Right atrium auricular region (tissue), 2 donors: ENCODE measurements at regions not wholly inside any gene's neighbourhood (a gene's known extent, or its start where the extent isn't known, plus 50 kb on each side); places are given as distances from the start of the nearest gene placed in this dataset.

ENCODE experiments used
- DNase-seq: peaks from one replicate; pipeline ENCODE4 v3.0.0-alpha.2; 2019; ENCODE audit warnings: low spot score
- H3K27ac ChIP-seq, 2 donors: fragments of 200-600 bp; sonication (generic); 1 replicate in 1 of 2; 2 replicates in 1 of 2; pipeline ENCODE4 v1.5.1; 2016 to 2019
- H3K27me3 ChIP-seq, 2 donors: fragments of 200-600 bp; sonication (generic); one replicate each; pipeline versions ENCODE4 v1.5.1 to v1.6.0; 2017 to 2019
- H3K36me3 ChIP-seq: fragments of 200-600 bp; sonication (generic); one replicate; pipeline ENCODE4 v1.5.1; 2016
- H3K4me1 ChIP-seq, 2 donors: fragments of 200-600 bp; sonication (generic); one replicate each; pipeline versions ENCODE4 v1.5.1 to v1.6.0; 2017 to 2019
- H3K4me3 ChIP-seq, 2 donors: fragments of 200-600 bp; sonication (generic); 1 replicate in 1 of 2; 2 replicates in 1 of 2; pipeline ENCODE4 v1.5.1; 2017 to 2019; ENCODE audit warnings: mild to moderate bottlenecking in 1 of 2, moderate library complexity in 1 of 2
- H3K9me3 ChIP-seq, 2 donors: fragments of 200-600 bp; sonication (generic); one replicate each; pipeline ENCODE4 v1.5.1; 2019
- TF ChIP-seq, protein P1 (sequence below), 2 donors: fragments of 200-600 bp; sonication (generic); IDR thresholded peaks; one replicate each; pipeline ENCODE4 v1.5.1; 2019; ENCODE audit warnings: antibody characterized with exemption in 2 of 2

DNA sequence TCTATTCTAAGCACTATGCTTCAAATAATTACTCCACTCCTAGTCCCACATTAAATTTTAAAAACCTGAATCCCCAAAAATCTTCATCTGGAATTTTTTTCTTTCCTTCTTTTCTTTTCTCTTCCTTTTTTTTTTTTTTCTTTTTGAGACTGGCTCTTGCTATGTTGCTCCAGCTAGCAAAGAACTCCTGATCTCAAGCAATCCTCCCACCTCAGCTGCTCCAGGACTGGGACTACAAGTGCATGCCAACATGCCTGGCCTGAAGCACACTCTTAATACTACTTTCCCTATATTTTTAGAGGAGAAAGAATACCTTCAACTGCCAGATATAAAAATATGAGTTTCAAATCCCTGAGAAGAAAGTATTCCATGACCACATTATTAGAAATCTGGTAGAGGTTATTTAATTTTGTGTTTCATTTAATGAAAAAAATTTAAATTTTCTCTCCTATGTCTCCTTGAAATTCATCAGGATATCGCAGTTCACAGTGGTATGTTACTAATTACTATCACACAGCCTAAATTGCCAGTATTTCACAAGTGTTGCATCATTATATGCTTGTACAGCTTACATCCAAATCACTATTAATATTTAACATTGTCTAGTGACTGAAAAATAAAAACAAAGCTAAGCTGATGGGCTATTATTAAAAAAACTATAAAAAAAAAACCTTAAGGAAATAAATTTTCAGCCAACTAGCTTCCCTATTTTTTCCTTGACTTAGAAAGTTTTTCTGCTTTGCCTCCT is 227.8 kb downstream of the NAF1 start:
- DNase-seq = no peak
- Histone ChIP-seq H3K4me3 (no peak overlapping the region), H3K4me1 (no peaks in the 10 kb centered on the region), H3K27ac (no peak overlapping the region), H3K9me3 (no peaks in the 10 kb centered on the region), H3K27me3 (no peaks in the 10 kb centered on the region), H3K36me3 (no peaks in the 10 kb centered on the region)
- TF ChIP-seq, protein P1, sequence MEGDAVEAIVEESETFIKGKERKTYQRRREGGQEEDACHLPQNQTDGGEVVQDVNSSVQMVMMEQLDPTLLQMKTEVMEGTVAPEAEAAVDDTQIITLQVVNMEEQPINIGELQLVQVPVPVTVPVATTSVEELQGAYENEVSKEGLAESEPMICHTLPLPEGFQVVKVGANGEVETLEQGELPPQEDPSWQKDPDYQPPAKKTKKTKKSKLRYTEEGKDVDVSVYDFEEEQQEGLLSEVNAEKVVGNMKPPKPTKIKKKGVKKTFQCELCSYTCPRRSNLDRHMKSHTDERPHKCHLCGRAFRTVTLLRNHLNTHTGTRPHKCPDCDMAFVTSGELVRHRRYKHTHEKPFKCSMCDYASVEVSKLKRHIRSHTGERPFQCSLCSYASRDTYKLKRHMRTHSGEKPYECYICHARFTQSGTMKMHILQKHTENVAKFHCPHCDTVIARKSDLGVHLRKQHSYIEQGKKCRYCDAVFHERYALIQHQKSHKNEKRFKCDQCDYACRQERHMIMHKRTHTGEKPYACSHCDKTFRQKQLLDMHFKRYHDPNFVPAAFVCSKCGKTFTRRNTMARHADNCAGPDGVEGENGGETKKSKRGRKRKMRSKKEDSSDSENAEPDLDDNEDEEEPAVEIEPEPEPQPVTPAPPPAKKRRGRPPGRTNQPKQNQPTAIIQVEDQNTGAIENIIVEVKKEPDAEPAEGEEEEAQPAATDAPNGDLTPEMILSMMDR (IDR thresholded peaks at IDR 0.05) = no peak

DNA sequence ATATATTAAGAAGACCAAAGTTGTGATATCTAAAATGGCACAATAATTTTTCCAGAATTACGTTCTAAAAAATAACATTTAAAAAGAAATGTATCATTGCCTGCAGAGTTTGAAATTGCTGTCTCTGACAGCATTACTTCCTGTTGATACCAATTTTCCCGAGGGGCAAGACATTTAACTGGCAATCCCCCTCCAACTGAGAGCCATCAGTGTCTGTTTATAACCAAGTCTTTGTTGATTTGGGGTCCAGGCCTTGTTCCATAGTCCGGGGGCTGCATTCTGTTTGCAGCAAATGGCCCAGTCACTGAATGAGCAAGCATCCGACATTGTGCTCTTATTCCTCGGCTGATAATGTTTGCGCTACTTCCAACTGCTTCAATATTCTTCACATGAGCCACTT is 231.5 kb downstream of the NAF1 start:
- TF ChIP-seq, protein P1 (IDR thresholded peaks at IDR 0.05) = no peak
- no peak overlapping the region for H3K4me3 ChIP-seq
- no peaks in the 10 kb centered on the region for H3K36me3 ChIP-seq
- no peak for DNase-seq
- H3K9me3 ChIP-seq = no peaks in the 10 kb centered on the region
- H3K27ac ChIP-seq = no peak overlapping the region
- no peaks in the 10 kb centered on the region for H3K27me3 ChIP-seq
- no peaks in the 10 kb centered on the region for H3K4me1 ChIP-seq

DNA sequence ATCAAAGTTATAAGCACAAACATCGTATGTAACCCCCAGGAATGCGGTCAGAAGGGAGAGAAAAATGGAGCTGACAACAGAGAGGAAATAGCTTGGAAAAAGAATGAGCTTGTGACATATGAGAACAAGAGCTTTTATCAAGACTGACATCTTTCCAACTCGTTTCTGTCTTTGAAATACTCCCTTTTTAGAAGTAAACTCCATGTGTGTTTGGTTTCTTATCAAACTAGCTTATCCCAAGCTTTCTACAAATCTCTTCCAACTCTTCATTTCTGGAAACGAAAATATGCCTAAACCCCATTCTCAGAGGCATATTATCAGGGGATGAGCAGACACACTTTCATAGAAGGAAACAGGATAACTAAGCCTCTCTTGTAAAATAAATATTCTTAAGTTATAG is 235.4 kb downstream of the NAF1 start:
- DNase-seq = no peak
- H3K36me3 ChIP-seq = no peaks in the 10 kb centered on the region
- no peak overlapping the region for H3K27ac ChIP-seq
- H3K27me3 ChIP-seq = no peaks in the 10 kb centered on the region
- no peak overlapping the region for H3K4me3 ChIP-seq
- TF ChIP-seq, protein P1 (IDR thresholded peaks at IDR 0.05) = no peak
- H3K9me3 ChIP-seq = no peaks in the 10 kb centered on the region
- no peaks in the 10 kb centered on the region for H3K4me1 ChIP-seq

DNA sequence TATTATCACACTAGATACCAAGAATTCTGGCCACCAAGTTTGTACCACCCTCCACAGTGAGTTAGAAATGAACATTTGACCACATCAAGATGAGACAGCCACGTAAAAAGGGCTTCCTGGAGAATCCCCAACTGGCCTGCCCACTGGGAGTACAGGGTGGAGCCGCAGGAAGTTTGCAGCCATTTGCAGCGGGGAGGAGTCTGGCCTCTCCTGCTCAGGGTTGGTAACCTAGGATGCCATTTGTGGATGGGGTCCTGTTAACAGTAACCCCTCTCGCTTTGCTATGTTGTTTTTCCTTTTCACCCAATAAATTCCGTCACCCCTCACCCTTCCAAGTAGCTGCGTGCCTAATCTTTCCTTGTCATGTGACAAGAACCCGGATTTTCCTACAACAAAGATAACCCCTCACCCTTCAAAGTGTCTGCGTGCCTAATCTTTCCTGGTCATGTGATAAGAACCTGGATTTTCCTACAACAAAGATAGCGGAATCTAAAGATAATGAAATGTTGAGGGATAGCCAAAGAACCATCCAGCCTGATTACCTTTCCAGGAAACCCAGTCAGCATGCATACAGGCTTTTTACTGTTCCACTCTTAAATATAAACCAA is 245.4 kb downstream of the NAF1 start:
- H3K27me3 ChIP-seq = no peaks in the 10 kb centered on the region
- no peaks in the 10 kb centered on the region for H3K36me3 ChIP-seq
- no peak overlapping the region for H3K27ac ChIP-seq
- H3K9me3 ChIP-seq = peaks cover 0 to 16% of the 10 kb centered on the region in 2 donors
- no peaks in the 10 kb centered on the region for H3K4me1 ChIP-seq
- DNase-seq = no peak
- TF ChIP-seq, protein P1 (IDR thresholded peaks at IDR 0.05) = no peak
- H3K4me3 ChIP-seq = no peak overlapping the region

DNA sequence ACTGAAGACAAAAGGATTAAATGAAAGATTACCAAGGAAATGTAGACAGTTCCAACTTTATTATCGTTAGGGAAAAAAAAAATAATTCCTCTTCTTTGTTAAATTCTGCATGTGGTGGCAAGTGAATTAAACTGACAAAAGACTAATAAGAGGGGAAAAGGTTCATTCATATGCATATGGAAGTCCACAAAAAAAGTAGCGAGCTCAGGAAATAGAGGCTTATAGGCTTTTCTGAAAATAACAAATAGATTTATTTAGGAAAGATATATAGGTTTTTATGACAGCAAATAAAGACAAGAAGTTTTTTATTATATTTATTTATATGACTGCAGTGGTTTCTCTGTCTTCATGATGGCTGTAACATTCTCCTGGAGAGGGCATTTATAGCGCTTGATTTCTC is 246.0 kb downstream of the NAF1 start:
- H3K27me3 ChIP-seq = no peaks in the 10 kb centered on the region
- no peak for DNase-seq
- H3K27ac ChIP-seq = no peak overlapping the region
- no peaks in the 10 kb centered on the region for H3K36me3 ChIP-seq
- TF ChIP-seq, protein P1 (IDR thresholded peaks at IDR 0.05) = no peak
- H3K4me3 ChIP-seq = no peak overlapping the region
- H3K9me3 ChIP-seq = peaks cover 0 to 16% of the 10 kb centered on the region in 2 donors
- no peaks in the 10 kb centered on the region for H3K4me1 ChIP-seq
